Esophagus squamous epithelium (tissue), 4 donors: ENCODE measurements at regions not wholly inside any gene's neighbourhood (a gene's known extent, or its start where the extent isn't known, plus 50 kb on each side); places are given as distances from the start of the nearest gene placed in this dataset.

ENCODE experiments used
- POLR2A ChIP-seq, 4 donors: fragments of 450-650 bp; IDR thresholded peaks; one replicate each; pipeline ENCODE4 v1.6.1; 2017; ENCODE audit warnings: antibody characterized with exemption in 4 of 4, mild to moderate bottlenecking in 4 of 4, moderate library complexity in 3 of 4
- TF ChIP-seq, protein P1 (sequence below), 6 experiments: fragments of 450-650 bp in 4 of 6; fragments of 200-600 bp in 2 of 6; sonication (generic) in 2 of 6; IDR thresholded peaks; one replicate each; pipeline ENCODE4 v1.5.1; 2016 to 2019; ENCODE audit warnings: antibody characterized with exemption in 6 of 6, mild to moderate bottlenecking in 4 of 6, moderate library complexity in 4 of 6

DNA sequence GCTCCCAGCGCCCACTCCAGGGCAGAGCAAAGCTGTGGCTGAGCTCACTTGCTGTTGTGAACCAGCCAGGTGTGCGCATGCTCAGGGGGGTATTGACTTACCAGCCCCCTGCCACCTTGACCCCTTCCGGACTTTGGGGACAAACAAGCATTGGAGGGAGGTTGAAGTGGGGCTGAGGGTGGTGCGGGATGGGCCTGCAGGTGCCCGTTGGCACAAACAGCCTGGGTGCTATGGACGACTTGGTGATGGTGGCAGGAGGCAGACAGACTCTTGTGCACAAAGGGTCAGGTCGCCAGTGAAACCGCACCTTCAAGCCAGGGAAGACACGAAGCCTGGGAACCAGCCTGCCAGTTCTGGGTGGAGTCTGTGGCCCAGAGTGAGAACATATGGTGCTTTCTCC lies 858.5 kb upstream of the PTPRD start:
- TF ChIP-seq, protein P1, sequence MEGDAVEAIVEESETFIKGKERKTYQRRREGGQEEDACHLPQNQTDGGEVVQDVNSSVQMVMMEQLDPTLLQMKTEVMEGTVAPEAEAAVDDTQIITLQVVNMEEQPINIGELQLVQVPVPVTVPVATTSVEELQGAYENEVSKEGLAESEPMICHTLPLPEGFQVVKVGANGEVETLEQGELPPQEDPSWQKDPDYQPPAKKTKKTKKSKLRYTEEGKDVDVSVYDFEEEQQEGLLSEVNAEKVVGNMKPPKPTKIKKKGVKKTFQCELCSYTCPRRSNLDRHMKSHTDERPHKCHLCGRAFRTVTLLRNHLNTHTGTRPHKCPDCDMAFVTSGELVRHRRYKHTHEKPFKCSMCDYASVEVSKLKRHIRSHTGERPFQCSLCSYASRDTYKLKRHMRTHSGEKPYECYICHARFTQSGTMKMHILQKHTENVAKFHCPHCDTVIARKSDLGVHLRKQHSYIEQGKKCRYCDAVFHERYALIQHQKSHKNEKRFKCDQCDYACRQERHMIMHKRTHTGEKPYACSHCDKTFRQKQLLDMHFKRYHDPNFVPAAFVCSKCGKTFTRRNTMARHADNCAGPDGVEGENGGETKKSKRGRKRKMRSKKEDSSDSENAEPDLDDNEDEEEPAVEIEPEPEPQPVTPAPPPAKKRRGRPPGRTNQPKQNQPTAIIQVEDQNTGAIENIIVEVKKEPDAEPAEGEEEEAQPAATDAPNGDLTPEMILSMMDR (IDR thresholded peaks at IDR 0.05), result no peak
- no peak for TF ChIP-seq POLR2A (IDR thresholded peaks at IDR 0.05)
